ENCODE measurements at regions not wholly inside any gene's neighbourhood (a gene's known extent, or its start where the extent isn't known, plus 50 kb on each side); places are given as distances from the start of the nearest gene placed in this dataset.

DNA sequence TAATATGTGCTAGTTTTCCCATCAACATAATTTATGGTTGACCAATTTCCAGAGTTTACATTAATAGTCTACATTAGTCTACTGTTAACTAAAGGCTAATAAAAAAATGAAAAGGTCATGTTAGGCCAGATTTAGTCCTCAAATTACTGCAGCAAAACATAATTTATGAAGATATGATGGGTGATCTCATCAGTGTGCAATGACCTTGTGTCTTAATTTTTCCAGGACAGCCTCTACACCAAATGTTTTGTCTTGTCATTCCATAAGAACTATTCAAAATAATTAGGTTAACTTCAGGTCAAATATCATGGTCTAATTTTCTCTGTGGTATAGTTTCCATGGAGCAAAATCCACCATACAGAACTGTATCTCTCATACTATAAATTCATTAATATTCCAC lies 234.2 kb downstream of the COL12A1 start:
- Mint-ChIP-seq H3K27ac (ENCODE audit: unreplicated experiment) (peak overlapping the region; percentile 76), H3K36me3 (ENCODE audit: unreplicated experiment) (peaks cover 9% of the 10 kb centered on the region), H3K4me3 (ENCODE audit: unreplicated experiment) (no peak overlapping the region), H3K27me3 (ENCODE audit: unreplicated experiment) (no peaks in the 10 kb centered on the region), H3K9me3 (ENCODE audit: unreplicated experiment) (no peaks in the 10 kb centered on the region), H3K4me1 (ENCODE audit: unreplicated experiment) (peaks cover 71% of the 10 kb centered on the region)
- DNase-seq (ENCODE audit: extremely low spot score, unreplicated experiment), result no peak
- TF ChIP-seq, protein P1, sequence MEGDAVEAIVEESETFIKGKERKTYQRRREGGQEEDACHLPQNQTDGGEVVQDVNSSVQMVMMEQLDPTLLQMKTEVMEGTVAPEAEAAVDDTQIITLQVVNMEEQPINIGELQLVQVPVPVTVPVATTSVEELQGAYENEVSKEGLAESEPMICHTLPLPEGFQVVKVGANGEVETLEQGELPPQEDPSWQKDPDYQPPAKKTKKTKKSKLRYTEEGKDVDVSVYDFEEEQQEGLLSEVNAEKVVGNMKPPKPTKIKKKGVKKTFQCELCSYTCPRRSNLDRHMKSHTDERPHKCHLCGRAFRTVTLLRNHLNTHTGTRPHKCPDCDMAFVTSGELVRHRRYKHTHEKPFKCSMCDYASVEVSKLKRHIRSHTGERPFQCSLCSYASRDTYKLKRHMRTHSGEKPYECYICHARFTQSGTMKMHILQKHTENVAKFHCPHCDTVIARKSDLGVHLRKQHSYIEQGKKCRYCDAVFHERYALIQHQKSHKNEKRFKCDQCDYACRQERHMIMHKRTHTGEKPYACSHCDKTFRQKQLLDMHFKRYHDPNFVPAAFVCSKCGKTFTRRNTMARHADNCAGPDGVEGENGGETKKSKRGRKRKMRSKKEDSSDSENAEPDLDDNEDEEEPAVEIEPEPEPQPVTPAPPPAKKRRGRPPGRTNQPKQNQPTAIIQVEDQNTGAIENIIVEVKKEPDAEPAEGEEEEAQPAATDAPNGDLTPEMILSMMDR (IDR thresholded peaks at IDR 0.05), result no peak

DNA sequence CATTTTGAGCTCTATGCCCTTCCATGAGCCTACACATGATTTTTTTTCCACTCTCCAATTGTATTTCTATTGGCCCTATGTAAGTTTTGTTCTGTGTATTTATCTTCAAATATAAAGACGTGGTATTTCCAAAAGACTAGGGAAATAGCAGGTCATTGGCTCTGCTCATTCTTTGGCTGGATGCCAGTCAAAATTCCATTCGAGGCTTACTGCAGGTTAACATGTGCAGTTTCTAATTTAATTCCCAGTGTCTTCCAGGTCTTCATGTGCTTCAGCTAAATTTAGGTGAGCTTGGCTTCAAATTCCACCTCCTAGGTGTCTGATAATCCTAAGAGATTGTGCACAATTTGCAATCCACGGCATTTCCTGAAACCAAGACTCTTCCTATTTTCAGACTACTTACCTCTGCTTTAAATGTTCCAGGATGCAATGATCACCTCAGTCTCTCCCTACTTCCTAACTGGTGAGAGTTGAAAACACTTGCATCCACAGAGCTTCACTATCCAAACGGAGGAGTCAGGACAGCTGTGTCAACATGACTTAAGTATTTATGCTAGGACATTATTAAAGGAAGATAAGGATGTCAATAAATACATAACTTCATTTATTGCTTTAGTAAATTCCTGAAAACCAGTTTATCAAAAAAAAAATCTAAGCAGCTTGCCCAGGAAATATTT lies 236.1 kb downstream of the COL12A1 start:
- no peaks in the 10 kb centered on the region for H3K27me3 Mint-ChIP-seq (ENCODE audit: unreplicated experiment)
- TF ChIP-seq, protein P1 (IDR thresholded peaks at IDR 0.05), result no peak
- H3K27ac Mint-ChIP-seq (ENCODE audit: unreplicated experiment), result peak overlapping the region; percentile 74

DNA sequence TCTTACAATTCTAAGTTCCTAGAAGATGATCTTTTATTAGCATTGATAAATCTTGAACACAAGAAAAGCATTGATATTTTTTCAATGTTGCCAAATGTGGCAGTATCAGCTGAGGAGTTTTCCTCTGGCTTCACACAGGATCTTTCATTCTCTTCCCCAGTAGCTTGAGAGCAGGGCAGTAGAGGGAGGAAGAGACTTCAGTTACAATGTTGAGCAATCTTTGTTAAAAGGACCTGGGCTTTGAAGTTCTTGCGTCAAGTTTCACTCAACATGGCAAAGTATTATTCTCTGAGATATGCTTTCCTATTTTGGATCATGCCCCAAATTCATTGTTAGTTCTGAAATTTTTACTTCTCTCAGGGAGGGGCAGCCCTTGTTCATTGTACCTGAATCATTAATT lies 238.0 kb downstream of the COL12A1 start:
- DNase-seq (ENCODE audit: extremely low spot score, unreplicated experiment), result no peak
- Mint-ChIP-seq H3K27ac (ENCODE audit: unreplicated experiment) (no peak overlapping the region), H3K27me3 (ENCODE audit: unreplicated experiment) (no peaks in the 10 kb centered on the region), H3K9me3 (ENCODE audit: unreplicated experiment) (peaks cover 20% of the 10 kb centered on the region), H3K4me1 (ENCODE audit: unreplicated experiment) (peaks cover 40% of the 10 kb centered on the region), H3K36me3 (ENCODE audit: unreplicated experiment) (peaks cover 24% of the 10 kb centered on the region), H3K4me3 (ENCODE audit: unreplicated experiment) (no peak overlapping the region)
- TF ChIP-seq, protein P1 (IDR thresholded peaks at IDR 0.05), result no peak

More for the DNA sequence above, 236.1 kb downstream of the COL12A1 start:
- Mint-ChIP-seq H3K4me3 (ENCODE audit: unreplicated experiment) (no peak overlapping the region), H3K9me3 (ENCODE audit: unreplicated experiment) (peaks cover 3% of the 10 kb centered on the region), H3K36me3 (ENCODE audit: unreplicated experiment) (peaks cover 15% of the 10 kb centered on the region), H3K4me1 (ENCODE audit: unreplicated experiment) (peaks cover 56% of the 10 kb centered on the region)
- no peak for DNase-seq (ENCODE audit: extremely low spot score, unreplicated experiment)

DNA sequence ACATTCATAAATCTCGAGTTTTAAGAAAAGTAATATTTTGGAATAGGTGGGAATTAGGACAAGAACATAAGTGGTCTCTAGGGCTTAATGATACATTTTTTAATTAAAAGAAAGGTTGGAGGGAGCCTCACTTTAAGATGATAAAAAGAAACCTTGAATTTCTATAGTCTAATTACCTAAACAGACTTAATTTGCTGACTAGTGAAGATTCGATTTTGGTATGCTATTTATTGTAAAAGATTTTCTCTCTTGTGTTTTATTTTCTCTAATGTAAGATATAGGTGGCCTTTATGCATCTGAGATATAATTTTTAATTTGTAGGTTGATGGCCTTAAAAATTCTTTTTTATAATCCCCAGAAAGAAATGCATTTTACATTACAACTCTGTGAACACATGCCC lies 239.1 kb downstream of the COL12A1 start:
- H3K4me1 Mint-ChIP-seq (ENCODE audit: unreplicated experiment), result peaks cover 30% of the 10 kb centered on the region
- H3K9me3 Mint-ChIP-seq (ENCODE audit: unreplicated experiment), result peaks cover 30% of the 10 kb centered on the region

DNA sequence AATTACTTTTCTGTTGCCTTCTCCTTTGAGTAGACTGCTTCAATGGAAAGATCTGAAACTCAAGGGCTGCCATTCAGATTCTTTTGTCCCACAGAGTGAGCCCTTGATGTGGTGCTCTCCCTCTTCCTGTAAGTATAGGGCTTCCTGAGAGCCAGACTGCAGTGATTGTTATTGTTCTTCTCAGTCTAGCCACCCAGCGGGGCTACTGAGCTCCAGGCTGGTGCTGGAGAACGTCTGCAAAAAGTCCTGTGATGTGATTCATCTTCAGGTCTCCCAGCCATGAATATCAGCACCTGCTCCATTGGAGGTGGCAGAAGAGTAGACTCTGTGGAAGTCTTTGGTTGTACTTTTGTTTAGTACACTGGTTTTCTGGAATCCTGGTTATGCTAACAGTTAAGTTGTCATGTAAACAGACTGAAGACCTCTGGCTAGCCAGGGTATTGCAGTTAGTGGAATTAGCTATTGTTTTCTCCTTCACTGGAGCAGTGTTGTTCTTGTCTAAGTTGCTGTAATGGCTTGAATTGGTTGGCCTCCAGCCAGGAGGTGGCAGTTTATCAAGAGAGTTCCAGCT lies 240.9 kb downstream of the COL12A1 start:
- no peak overlapping the region for H3K27ac Mint-ChIP-seq (ENCODE audit: unreplicated experiment)
- H3K36me3 Mint-ChIP-seq (ENCODE audit: unreplicated experiment), result peaks cover 39% of the 10 kb centered on the region
- peaks cover 45% of the 10 kb centered on the region for H3K9me3 Mint-ChIP-seq (ENCODE audit: unreplicated experiment)
- TF ChIP-seq, protein P1 (IDR thresholded peaks at IDR 0.05), result no peak
- H3K4me1 Mint-ChIP-seq (ENCODE audit: unreplicated experiment), result peaks cover 22% of the 10 kb centered on the region
- DNase-seq (ENCODE audit: extremely low spot score, unreplicated experiment), result no peak
- no peak overlapping the region for H3K4me3 Mint-ChIP-seq (ENCODE audit: unreplicated experiment)
- no peaks in the 10 kb centered on the region for H3K27me3 Mint-ChIP-seq (ENCODE audit: unreplicated experiment)

More for the DNA sequence above, 239.1 kb downstream of the COL12A1 start:
- H3K36me3 Mint-ChIP-seq (ENCODE audit: unreplicated experiment), result peaks cover 30% of the 10 kb centered on the region
- no peaks in the 10 kb centered on the region for H3K27me3 Mint-ChIP-seq (ENCODE audit: unreplicated experiment)
- TF ChIP-seq, protein P1 (IDR thresholded peaks at IDR 0.05), result no peak
- H3K27ac Mint-ChIP-seq (ENCODE audit: unreplicated experiment), result no peak overlapping the region
- no peak for DNase-seq (ENCODE audit: extremely low spot score, unreplicated experiment)
- no peak overlapping the region for H3K4me3 Mint-ChIP-seq (ENCODE audit: unreplicated experiment)
